Transverse colon (tissue), 3 donors: ENCODE measurements at regions not wholly inside any gene's neighbourhood (a gene's known extent, or its start where the extent isn't known, plus 50 kb on each side); places are given as distances from the start of the nearest gene placed in this dataset.

Source experiments
- POLR2A ChIP-seq: fragments of 450-650 bp; IDR thresholded peaks from one replicate; pipeline ENCODE4 v1.6.1; 2016; ENCODE audit warnings: antibody characterized with exemption, mild to moderate bottlenecking, moderate library complexity
- TF ChIP-seq, protein P1 (sequence below), 5 experiments: fragments of 200-600 bp in 3 of 5; fragments of 450-650 bp in 2 of 5; sonication (generic) in 3 of 5; IDR thresholded peaks; 1 replicate in 2 of 5; 2 replicates in 3 of 5; pipeline ENCODE4 v1.5.1; 2016 to 2017; ENCODE audit warnings: antibody characterized with exemption in 5 of 5, inconsistent platforms in 3 of 5, mild to moderate bottlenecking in 2 of 5, moderate library complexity in 1 of 5

DNA sequence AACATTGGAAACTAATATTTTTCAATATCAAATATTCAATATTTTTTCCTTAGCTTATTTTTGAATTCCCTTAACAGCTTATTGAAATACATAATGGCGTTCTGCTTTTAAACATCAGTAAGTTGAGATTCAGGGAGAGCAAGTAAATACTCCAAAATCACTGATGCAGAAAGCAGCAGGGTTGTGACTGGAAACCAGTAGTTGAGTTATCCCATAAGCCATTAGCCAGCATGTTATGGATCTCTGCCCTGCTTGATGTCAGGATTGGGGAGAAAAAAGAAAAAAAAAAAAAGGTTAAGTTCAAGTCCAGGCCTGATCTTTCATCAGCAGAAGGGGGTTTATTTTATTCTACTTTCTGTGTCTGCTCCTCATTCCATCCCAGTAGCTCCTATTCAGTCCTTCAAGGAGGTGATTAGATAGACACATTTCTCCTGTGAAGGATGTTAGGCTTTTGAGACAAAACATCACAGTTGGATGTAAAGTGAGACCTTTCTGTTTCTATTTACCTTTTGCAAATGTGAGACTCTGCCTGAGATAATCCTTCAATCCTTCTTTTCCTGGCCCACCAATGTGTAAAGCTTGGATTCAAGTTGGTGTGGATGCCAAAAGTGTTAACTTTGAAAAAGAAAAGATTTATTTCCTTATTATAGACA lies 110.9 kb upstream of the HDAC9 start:
- TF ChIP-seq, protein P1, sequence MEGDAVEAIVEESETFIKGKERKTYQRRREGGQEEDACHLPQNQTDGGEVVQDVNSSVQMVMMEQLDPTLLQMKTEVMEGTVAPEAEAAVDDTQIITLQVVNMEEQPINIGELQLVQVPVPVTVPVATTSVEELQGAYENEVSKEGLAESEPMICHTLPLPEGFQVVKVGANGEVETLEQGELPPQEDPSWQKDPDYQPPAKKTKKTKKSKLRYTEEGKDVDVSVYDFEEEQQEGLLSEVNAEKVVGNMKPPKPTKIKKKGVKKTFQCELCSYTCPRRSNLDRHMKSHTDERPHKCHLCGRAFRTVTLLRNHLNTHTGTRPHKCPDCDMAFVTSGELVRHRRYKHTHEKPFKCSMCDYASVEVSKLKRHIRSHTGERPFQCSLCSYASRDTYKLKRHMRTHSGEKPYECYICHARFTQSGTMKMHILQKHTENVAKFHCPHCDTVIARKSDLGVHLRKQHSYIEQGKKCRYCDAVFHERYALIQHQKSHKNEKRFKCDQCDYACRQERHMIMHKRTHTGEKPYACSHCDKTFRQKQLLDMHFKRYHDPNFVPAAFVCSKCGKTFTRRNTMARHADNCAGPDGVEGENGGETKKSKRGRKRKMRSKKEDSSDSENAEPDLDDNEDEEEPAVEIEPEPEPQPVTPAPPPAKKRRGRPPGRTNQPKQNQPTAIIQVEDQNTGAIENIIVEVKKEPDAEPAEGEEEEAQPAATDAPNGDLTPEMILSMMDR (IDR thresholded peaks at IDR 0.05): no peak
- TF ChIP-seq POLR2A: no peak
